Trophoblast cell (in vitro differentiated cells and primary cell): ENCODE measurements at regions not wholly inside any gene's neighbourhood (a gene's known extent, or its start where the extent isn't known, plus 50 kb on each side); places are given as distances from the start of the nearest gene placed in this dataset.
A peak's percentile ranks its signal among the peaks of the same experiment; 100 is the strongest.

ENCODE experiments used
- DNase-seq, 2 donors: peaks; one replicate each; pipeline ENCODE4 v3.0.0-alpha.2; 2016
- H2AFZ ChIP-seq: 2 replicates; pipeline ENCODE4 v1.6.1; 2013; ENCODE audit warnings: low read length, moderate library complexity, mild to moderate bottlenecking; ENCODE audit not compliant: insufficient read depth, poor library complexity
- H2AK5ac ChIP-seq: 2 replicates; pipeline ENCODE4 v1.6.1; 2013; ENCODE audit warnings: mild to moderate bottlenecking, low read length
- H2BK120ac ChIP-seq: 2 replicates; pipeline ENCODE4 v1.6.1; 2013; ENCODE audit warnings: low read length, mild to moderate bottlenecking, moderate library complexity; ENCODE audit not compliant: insufficient read depth, poor library complexity
- H2BK12ac ChIP-seq: 2 replicates; pipeline ENCODE4 v1.6.1; 2013; ENCODE audit warnings: mild to moderate bottlenecking, low read length, moderate library complexity
- H2BK5ac ChIP-seq: 2 replicates; pipeline ENCODE4 v1.6.1; 2013; ENCODE audit warnings: low read length, low read depth, moderate library complexity, mild to moderate bottlenecking; ENCODE audit not compliant: poor library complexity
- H3K14ac ChIP-seq: 2 replicates; pipeline ENCODE4 v1.6.1; 2013; ENCODE audit warnings: mild to moderate bottlenecking, low read length
- H3K18ac ChIP-seq: 2 replicates; pipeline ENCODE4 v1.6.1; 2013; ENCODE audit warnings: mild to moderate bottlenecking, low read length
- H3K23ac ChIP-seq: 2 replicates; pipeline ENCODE4 v1.6.1; 2013; ENCODE audit warnings: low read length
- H3K27ac ChIP-seq: 2 replicates; pipeline ENCODE4 v1.5.1; 2013; ENCODE audit warnings: low read depth, mild to moderate bottlenecking, inconsistent platforms, low read length, moderate library complexity
- H3K27me3 ChIP-seq: 2 replicates; pipeline ENCODE4 v1.6.1; 2013; ENCODE audit warnings: inconsistent platforms, mild to moderate bottlenecking, low read length, moderate library complexity; ENCODE audit not compliant: insufficient read depth
- H3K36me3 ChIP-seq, 2 experiments: 1 replicate in 1 of 2; 2 replicates in 1 of 2; pipeline ENCODE4 v1.6.1; 2013; ENCODE audit warnings: low read length in 2 of 2, mild to moderate bottlenecking in 2 of 2, moderate library complexity in 1 of 2; ENCODE audit not compliant: insufficient read depth in 2 of 2, control insufficient read depth in 1 of 2
- H3K4ac ChIP-seq: 2 replicates; pipeline ENCODE4 v1.6.1; 2013; ENCODE audit warnings: low read depth, mild to moderate bottlenecking, low read length, moderate library complexity
- H3K4me1 ChIP-seq, 2 experiments: 1 replicate in 1 of 2; 2 replicates in 1 of 2; pipeline ENCODE4 v1.6.1; 2013; ENCODE audit warnings: low read length in 2 of 2, mild to moderate bottlenecking in 2 of 2, moderate library complexity in 1 of 2; ENCODE audit not compliant: insufficient read depth in 2 of 2, control insufficient read depth in 1 of 2
- H3K4me2 ChIP-seq: 2 replicates; pipeline ENCODE4 v1.6.1; 2013; ENCODE audit warnings: inconsistent platforms, mild to moderate bottlenecking, low read length, moderate library complexity
- H3K4me3 ChIP-seq: 2 replicates; pipeline ENCODE4 v1.5.1; 2013; ENCODE audit warnings: mild to moderate bottlenecking, low read depth, low read length, inconsistent platforms
- H3K79me1 ChIP-seq: one replicate; pipeline ENCODE4 v1.6.1; 2013; ENCODE audit warnings: low read length
- H3K79me2 ChIP-seq: 2 replicates; pipeline ENCODE4 v1.6.1; 2013; ENCODE audit warnings: low read length, mild to moderate bottlenecking; ENCODE audit not compliant: control insufficient read depth, insufficient read depth, poor library complexity
- H3K9ac ChIP-seq: 2 replicates; pipeline ENCODE4 v1.6.1; 2013; ENCODE audit warnings: mild to moderate bottlenecking, low read length
- H3K9me3 ChIP-seq: 2 replicates; pipeline ENCODE4 v1.6.1; 2013; ENCODE audit warnings: low read depth, mild to moderate bottlenecking, control low read depth, inconsistent platforms, low read length; ENCODE audit not compliant: insufficient read depth
- H4K12ac ChIP-seq: 2 replicates; pipeline ENCODE4 v1.6.1; 2013; ENCODE audit warnings: low read depth, mild to moderate bottlenecking, low read length, moderate library complexity
- H4K8ac ChIP-seq: 2 replicates; pipeline ENCODE4 v1.6.1; 2013; ENCODE audit warnings: low read depth, mild to moderate bottlenecking, low read length, moderate library complexity
- H4K91ac ChIP-seq: one replicate; pipeline ENCODE4 v1.6.1; 2013; ENCODE audit warnings: low read depth, mild to moderate bottlenecking, low read length, moderate library complexity
- WGBS: extraction: QIAGEN DNeasy Blood & Tissue Kit; methylation state at CpG from one replicate; pipeline ENCODE4 v1.1.7; 2013; ENCODE audit warnings: missing lambda C conversion rate; ENCODE audit not compliant: insufficient read length, insufficient coverage; ENCODE audit errors: extremely low coverage; 5-methylcytosine and 5-hydroxymethylcytosine counted together

GRCh38 chr6:33935439-33936080 lies 131.8 kb upstream of the MLN start:
- no peak overlapping the region for H3K4ac ChIP-seq
- no peaks in the 10 kb centered on the region for H3K79me1 ChIP-seq
- no peak overlapping the region for H3K14ac ChIP-seq
- H3K4me1 ChIP-seq, result no peaks in the 10 kb centered on the region
- WGBS, result no CpG with 5 or more reads among the region's 15 CpGs
- H4K8ac ChIP-seq, result no peak overlapping the region
- H4K91ac ChIP-seq, result no peak overlapping the region
- H3K79me2 ChIP-seq, result no peaks in the 10 kb centered on the region
- no peaks in the 10 kb centered on the region for H3K36me3 ChIP-seq
- H3K9me3 ChIP-seq, result peaks cover 3% of the 10 kb centered on the region
- no peak overlapping the region for H3K23ac ChIP-seq
- no peak overlapping the region for H3K4me3 ChIP-seq
- DNase-seq, result no peak
- no peak overlapping the region for H2BK120ac ChIP-seq
- H2BK12ac ChIP-seq, result no peak overlapping the region
- H3K18ac ChIP-seq, result no peak overlapping the region
- no peak overlapping the region for H2BK5ac ChIP-seq
- no peaks in the 10 kb centered on the region for H3K27me3 ChIP-seq
- no peak overlapping the region for H2AK5ac ChIP-seq
- H3K27ac ChIP-seq, result no peak overlapping the region
- H2AFZ ChIP-seq, result no peak overlapping the region
- H3K9ac ChIP-seq, result no peak overlapping the region
- no peak overlapping the region for H4K12ac ChIP-seq
- H3K4me2 ChIP-seq, result no peak overlapping the region

- Histone ChIP-seq H3K4me1 (no peaks in the 10 kb centered on the region), H2BK5ac (no peak overlapping the region), H3K79me1 (no peaks in the 10 kb centered on the region), H3K27me3 (no peaks in the 10 kb centered on the region), H3K18ac (no peak overlapping the region), H3K36me3 (no peaks in the 10 kb centered on the region), H3K9me3 (peaks cover 3% of the 10 kb centered on the region), H3K4me2 (no peak overlapping the region), H3K4ac (no peak overlapping the region), H3K4me3 (no peak overlapping the region), H4K8ac (no peak overlapping the region), H3K27ac (no peak overlapping the region), H4K91ac (no peak overlapping the region), H3K14ac (no peak overlapping the region), H3K79me2 (no peaks in the 10 kb centered on the region), H2AK5ac (no peak overlapping the region), H3K9ac (no peak overlapping the region), H3K23ac (no peak overlapping the region), H2BK12ac (no peak overlapping the region), H2BK120ac (no peak overlapping the region), H2AFZ (no peak overlapping the region), H4K12ac (no peak overlapping the region)
- no peak for DNase-seq
- WGBS, result no CpG with 5 or more reads among the region's 7 CpGs
Measured at GRCh38 chr6:33934731-33935270, 131.0 kb upstream of the MLN start.

DNA sequence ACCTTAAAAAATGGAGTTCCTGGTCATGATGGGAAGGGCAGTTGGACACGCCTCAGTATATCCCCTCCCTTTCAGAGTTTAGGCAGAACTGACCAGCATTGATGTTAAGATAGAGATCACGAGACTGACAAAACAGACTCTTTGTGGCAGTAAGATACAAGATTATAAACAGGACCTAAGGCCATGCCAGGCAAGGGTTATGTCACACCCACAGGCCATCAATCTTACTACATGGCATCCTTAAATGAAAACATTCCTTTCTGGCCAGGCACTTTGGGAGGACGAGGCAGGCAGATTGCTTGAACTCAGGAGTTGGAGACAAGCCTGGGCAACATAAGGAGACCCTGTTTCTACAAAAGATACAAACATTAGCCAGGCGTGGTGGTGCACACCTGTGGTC lies 129.3 kb upstream of the MLN start:
- DNase-seq, result peak in 1 of 2 donors; percentile 21
- Histone ChIP-seq H3K4ac (no peak overlapping the region), H4K8ac (no peak overlapping the region), H3K9ac (no peak overlapping the region), H2BK120ac (no peak overlapping the region), H3K27me3 (no peaks in the 10 kb centered on the region), H3K79me1 (no peaks in the 10 kb centered on the region), H3K4me1 (no peaks in the 10 kb centered on the region), H3K4me3 (no peak overlapping the region), H4K12ac (no peak overlapping the region), H3K79me2 (no peaks in the 10 kb centered on the region), H3K14ac (no peak overlapping the region), H3K4me2 (no peak overlapping the region), H3K36me3 (no peaks in the 10 kb centered on the region), H4K91ac (no peak overlapping the region), H2BK5ac (no peak overlapping the region), H3K9me3 (peaks cover 3% of the 10 kb centered on the region), H2AK5ac (no peak overlapping the region), H3K23ac (no peak overlapping the region), H2BK12ac (no peak overlapping the region), H3K18ac (no peak overlapping the region), H2AFZ (no peak overlapping the region), H3K27ac (no peak overlapping the region)
- no CpG with 5 or more reads among the region's 4 CpGs for WGBS

- Histone ChIP-seq H3K14ac (no peak overlapping the region), H3K36me3 (no peaks in the 10 kb centered on the region), H3K4me3 (no peak overlapping the region)
Measured at GRCh38 chr6:33931799-33932198, 128.0 kb upstream of the MLN start.

More at GRCh38 chr6:33931799-33932198, 128.0 kb upstream of the MLN start:
- H3K9ac ChIP-seq, result no peak overlapping the region
- H3K4me2 ChIP-seq, result no peak overlapping the region
- H3K23ac ChIP-seq, result no peak overlapping the region
- H3K79me1 ChIP-seq, result no peaks in the 10 kb centered on the region
- no peak overlapping the region for H4K91ac ChIP-seq
- H4K12ac ChIP-seq, result no peak overlapping the region
- H3K27me3 ChIP-seq, result no peaks in the 10 kb centered on the region
- no peak overlapping the region for H3K27ac ChIP-seq
- H3K18ac ChIP-seq, result no peak overlapping the region
- H2BK12ac ChIP-seq, result no peak overlapping the region
- no peaks in the 10 kb centered on the region for H3K4me1 ChIP-seq
- WGBS, result no CpG with 5 or more reads among the region's 3 CpGs
- no peak overlapping the region for H2AFZ ChIP-seq
- H3K9me3 ChIP-seq, result peaks cover 3% of the 10 kb centered on the region
- no peak overlapping the region for H2BK5ac ChIP-seq
- H3K4ac ChIP-seq, result no peak overlapping the region
- DNase-seq, result no peak
- H2BK120ac ChIP-seq, result no peak overlapping the region
- H2AK5ac ChIP-seq, result no peak overlapping the region
- H3K79me2 ChIP-seq, result no peaks in the 10 kb centered on the region
- H4K8ac ChIP-seq, result no peak overlapping the region
